ENCODE measurements at regions not wholly inside any gene's neighbourhood (a gene's known extent, or its start where the extent isn't known, plus 50 kb on each side); places are given as distances from the start of the nearest gene placed in this dataset.

DNA sequence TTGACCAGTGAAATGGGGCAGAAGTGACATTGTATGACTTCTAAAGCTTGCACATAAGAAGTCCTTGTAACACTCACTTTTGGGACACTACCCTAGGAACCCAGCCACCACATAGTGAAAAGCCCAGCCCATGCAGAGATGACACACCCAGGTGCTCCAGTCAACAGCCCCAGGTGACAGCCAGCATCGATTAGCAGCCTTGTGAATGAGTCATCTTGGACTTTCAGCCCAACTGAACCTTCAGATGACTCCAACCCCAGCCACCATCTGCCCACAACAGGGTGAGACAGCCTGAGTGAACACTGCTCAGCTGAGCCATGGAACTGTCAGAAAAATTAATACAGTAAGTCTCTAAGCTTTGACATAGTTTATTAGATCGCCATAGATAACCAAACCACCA is 458.6 kb downstream of the ZSWIM6 start:
- peak; percentile 29 for DNase-seq (ENCODE audit: low spot score)

GRCh38 chr5:61796773-61797172 is 464.7 kb downstream of the ZSWIM6 start:
- DNase-seq (ENCODE audit: low spot score), result no peak

DNA sequence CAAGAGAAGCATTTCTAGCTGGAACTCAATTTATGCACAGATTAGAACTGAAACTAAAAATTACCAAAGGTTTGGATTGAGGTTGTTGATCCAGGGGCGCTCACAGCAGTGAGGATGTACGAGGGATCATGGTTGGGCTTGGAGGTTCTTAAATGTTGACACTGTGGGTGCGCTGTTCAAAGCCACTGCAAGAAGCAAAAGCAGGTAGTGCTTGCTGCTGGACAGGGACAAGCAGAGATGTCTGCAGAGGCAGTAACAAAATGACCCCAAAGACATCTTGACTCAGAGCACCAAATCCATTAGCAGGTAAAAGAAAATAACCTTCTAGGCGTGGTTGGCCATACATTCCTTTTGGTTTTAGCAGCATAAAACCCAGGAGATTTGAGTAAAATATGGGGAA is 468.4 kb downstream of the ZSWIM6 start:
- no peak for DNase-seq (ENCODE audit: low spot score)

DNA sequence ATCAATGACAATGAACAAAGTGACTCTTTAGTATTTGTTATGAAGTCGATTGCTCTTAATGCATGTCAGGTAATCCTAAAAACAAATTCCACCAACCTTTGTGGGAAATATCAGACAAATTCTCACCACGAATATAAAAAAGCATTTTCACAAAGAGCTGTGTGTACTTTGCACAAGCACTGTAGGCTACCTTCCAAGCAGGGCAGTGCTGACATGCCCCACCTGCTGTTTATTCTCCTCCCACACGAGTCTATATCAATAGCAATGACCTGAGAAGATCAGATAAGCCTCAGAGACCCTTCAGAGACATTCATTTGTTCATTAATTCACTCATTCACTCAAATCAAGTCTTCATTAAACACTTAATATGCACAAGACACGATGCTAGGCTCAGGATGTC is 469.1 kb downstream of the ZSWIM6 start:
- no peak for DNase-seq (ENCODE audit: low spot score)

GRCh38 chr5:61802456-61802855 is 470.4 kb downstream of the ZSWIM6 start:
- no peak for DNase-seq (ENCODE audit: low spot score)

DNA sequence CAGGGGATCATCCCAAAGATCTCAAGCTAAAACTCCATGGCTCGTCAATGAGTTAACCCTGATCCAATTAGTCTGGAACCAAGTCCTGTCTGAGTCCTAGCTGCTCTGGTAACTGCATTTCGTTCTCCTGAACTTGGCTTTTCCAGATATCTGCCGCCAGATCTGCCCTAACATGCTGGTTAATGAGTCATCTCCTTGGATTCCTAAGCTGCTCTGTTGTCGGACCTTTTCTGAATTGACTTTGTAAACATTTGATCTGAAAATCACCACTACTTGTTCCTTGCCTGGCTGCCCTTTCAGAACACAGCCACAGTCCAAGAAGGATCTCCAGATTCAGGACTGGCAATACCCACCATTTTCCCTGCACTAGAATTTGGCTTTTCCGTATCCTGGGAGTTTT is 473.0 kb downstream of the ZSWIM6 start:
- DNase-seq (ENCODE audit: low spot score), result no peak

GRCh38 chr5:61806491-61807020 is 474.5 kb downstream of the ZSWIM6 start:
- no peak for DNase-seq (ENCODE audit: low spot score)

DNA sequence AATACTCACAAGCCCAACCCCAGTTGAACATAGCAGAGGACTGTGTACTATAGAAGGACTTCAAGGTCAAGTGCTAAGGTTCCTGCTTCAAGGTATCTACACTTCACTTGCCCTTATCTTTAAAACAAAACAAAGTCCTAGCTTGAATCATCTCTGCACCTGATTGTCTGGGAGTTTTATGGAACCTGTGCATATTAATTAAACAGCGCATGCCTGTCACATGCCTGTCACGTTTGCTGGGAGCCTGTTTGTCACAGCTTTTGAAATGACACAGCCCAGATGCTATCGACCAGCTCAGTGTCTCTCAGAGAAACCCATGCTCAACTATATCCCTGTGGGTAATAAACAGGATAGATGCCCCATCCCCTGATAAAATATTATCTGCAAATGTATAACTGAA is 476.0 kb downstream of the ZSWIM6 start:
- no peak for DNase-seq (ENCODE audit: low spot score)

DNA sequence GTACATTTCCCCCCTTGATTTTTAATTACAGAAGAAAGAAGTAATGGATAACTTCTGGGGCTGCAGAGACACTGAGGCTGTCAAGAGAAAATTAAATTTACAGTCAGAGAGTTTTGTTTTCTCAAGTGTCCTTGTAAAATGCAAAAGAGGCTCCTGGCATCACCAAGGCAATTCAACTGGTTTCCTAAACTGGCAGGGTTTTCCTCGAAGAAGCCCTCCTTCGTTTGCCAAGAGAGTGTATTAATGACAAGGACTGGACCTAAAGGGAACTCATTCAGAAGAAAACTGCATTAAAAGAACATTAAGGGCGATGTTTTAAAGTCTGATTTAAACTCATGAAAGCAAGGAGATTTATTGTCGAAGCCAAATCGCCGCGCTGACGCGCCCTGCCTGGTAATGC is 476.9 kb downstream of the ZSWIM6 start:
- no peak for DNase-seq (ENCODE audit: low spot score)

DNA sequence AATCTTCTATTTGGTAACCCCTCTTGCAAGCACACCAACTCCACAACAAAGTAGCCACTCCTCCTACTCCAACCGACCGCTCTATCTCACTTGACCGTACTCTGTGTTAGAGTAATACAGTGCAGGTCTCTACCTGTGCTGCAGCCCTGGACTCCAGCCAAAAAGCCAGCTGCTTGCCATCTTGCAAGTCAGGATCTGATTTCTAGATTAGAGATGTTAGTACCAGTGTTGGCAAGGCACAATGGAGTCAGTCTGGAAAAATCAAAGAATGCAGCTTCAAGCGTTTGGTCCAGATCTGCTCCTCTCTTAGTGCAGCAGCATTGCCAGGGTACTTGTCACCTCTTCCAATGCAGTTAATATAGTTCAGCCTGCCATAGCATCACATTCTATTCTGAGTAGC is 477.6 kb downstream of the ZSWIM6 start:
- DNase-seq (ENCODE audit: low spot score), result no peak

DNA sequence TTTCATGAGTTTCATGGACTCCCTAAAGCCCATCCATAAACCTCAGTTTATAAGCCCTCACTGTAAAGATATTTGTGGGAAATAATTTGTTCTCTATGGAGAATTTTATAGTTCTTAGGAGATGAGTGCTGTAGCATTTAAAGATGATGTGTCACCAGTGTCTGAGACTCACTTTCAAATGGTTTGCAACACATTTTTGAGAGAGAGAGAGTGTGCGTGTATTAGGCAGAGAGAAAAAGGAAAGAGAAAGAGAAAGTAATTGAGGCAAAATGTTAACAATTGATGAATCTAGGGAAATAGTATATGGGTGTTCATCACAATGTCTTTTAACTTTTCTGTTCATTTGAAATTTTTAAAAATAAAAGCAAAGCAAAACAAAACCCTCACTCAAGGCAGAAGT is 479.0 kb downstream of the ZSWIM6 start:
- DNase-seq (ENCODE audit: low spot score), result no peak

GRCh38 chr5:61813361-61813760 is 481.3 kb downstream of the ZSWIM6 start:
- no peak for DNase-seq (ENCODE audit: low spot score)

DNA sequence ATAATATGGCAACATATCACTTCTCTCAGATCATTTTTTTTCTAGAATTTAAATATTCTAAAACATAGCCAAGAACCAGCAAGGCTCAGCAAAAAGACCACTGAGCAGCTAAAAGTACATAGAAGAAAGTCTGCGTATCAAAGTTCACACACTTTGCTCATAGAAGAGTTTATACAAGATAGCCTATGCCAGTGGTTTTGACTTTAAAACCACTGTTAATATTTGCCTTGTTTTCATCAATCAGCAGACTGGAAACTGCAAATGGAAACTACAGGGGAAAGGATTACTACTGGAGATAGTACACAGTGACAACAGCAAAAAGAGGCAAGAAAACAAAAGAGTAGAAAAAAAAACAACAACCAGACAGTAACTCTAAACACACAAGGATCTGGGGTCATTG is 483.3 kb downstream of the ZSWIM6 start:
- no peak for DNase-seq (ENCODE audit: low spot score)

- DNase-seq (ENCODE audit: low spot score), result no peak
Measured at GRCh38 chr5:61816146-61816545, 484.1 kb downstream of the ZSWIM6 start.

DNA sequence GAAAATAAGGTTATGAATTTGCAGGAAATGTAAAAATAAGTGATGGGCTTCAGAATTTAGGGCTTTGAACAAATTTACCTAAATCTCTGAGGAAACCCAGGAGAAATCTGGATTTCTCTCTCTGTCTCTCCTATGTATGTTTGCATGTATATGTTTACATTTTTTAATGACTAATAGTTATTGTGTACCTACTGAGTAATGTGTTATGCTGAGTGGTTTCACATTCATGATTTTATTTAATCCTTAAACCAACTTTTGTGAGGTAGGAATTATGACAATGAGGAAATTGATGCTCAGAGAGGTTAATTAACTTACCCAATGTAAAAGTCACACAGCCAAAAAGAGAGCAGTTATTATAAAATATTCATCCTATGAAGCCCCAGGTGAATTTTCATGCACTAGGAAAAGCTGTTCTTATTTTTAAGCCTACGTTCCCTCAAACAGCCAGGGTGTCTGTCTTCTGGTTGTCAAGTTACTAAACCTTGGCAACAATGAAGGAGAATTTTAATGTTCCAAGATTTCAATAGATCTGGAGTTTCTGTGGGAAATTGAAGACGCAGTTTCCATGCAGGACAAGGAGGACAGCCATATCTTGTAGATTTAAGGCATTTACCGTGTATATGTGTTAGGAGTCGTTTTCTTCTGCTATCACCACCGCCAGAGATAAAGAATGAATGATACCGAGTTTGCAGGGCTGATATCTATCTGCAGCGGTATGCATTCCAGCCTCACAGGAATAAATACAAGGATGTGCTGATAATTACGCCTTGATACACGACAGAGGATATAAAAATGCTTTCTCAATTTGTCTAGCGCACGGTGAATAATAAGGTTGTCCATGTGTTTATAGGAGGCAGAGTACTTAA is 484.8 kb downstream of the ZSWIM6 start:
- no peak for DNase-seq (ENCODE audit: low spot score)

- peak; percentile 17 for DNase-seq (ENCODE audit: low spot score)
Measured at GRCh38 chr5:61817472-61818326, 485.6 kb downstream of the ZSWIM6 start.

DNA sequence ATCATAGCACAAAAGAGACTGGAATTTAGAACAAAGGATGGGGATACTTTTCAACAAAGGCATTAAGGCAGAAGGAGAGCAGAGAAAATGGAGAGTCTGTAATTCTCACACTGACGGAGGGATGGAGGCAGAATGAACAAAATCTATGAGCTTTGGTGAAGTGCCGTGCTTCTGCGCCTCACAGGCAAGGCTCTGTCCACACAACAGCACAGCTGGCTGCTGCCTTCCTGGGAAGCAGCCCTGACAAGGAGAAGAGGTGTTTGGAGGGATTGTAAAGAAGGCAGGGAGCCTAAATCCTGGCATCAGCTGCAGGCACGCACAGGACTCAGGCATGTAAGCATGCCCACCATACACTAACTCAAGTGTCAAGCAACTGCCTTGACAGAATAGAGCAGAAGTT is 485.2 kb upstream of the KIF2A start:
- no peak for DNase-seq (ENCODE audit: low spot score)

DNA sequence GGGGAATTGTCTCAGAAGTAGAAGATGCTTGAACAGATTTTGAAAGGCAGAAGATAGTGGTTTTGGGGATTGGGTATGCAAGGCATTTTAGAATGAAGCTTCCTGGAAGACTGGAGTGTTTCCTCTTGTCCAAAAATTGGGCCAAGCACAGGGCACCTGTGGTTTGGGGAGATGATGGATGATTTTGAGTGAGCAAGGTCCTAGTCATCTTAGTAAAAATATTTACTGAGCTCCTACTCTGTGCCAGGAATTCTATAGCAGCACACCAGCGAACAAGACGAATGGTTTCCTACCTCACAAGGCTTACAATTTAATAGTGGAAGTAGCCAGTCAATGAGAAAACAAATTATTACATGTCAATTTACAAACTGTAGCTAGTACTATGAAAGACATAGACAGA is 484.4 kb upstream of the KIF2A start:
- DNase-seq (ENCODE audit: low spot score), result no peak

DNA sequence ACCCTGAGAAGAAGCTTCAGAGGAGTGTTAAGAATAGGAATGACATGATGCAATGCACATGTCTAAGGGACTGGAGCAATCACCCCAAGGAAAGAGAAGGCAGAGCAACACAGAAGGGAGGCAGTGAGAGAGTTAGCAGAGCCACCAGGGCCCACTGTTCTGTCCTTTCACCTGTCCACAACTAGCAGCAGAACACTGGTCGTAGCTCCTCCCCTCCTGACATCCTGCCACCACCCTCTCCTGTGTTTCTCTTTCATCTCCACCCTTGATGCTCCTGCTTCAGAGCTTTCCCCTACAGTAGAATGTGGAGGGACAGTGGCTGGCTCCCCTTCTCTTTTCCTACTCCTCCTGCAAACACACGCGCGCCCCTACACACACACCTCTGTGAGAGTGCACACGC is 483.4 kb upstream of the KIF2A start:
- no peak for DNase-seq (ENCODE audit: low spot score)

- no peak for DNase-seq (ENCODE audit: low spot score)
Measured at GRCh38 chr5:61823065-61823464, 482.9 kb upstream of the KIF2A start.

- DNase-seq (ENCODE audit: low spot score), result no peak
Measured at GRCh38 chr5:61823781-61824180, 482.2 kb upstream of the KIF2A start.

DNA sequence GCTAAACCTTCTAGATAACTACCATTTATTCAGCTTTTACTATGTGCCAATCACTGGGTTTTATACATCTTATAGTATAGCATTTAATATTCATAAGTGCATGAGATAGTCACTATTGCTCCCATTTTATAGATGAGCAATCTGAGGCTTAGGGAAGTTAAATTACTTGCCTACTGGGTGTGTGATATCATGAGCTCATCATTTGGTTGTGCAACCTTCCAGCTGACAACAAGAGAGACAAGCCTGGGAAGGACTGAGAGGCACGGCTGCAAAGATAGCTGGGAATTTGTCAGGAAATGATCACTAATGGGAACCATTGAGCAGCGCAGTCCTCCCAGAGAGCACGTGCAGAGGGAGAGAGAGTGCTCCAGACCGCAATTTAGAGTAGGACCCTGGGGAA is 481.6 kb upstream of the KIF2A start:
- DNase-seq (ENCODE audit: low spot score), result no peak

DNA sequence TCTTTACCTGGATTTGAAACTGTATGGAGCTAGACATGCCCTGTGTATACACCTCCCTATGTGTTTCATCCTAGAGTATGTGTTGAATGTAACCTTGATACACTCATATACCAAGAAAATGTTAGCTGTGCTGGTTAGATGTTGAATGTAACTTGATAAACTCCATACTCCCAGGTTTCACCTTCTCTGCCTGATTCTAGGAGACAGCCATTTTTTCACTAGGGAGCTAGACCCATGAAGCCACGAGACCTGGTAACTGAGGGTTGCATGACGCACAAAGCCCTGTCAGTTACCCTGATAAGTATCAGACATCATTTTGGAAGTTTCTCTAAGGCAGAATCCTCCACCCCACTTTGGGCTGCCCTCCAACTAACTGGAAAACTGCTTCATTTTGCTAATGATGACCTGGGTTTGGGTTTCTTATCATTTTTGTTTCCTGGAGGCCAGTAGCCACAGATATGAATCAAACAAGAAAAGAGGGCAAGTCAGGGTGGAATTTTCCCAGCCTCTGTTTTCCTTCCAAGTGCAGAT is 478.5 kb upstream of the KIF2A start:
- DNase-seq (ENCODE audit: low spot score), result no peak
